Mammary epithelial cell (primary cell): ENCODE measurements at regions not wholly inside any gene's neighbourhood (a gene's known extent, or its start where the extent isn't known, plus 50 kb on each side); places are given as distances from the start of the nearest gene placed in this dataset.

Experiments
- CTCF ChIP-seq, 2 donors: IDR thresholded peaks in 1 of 2; conservative IDR thresholded peaks in 1 of 2; 2 replicates each; pipeline ENCODE4 v1.5.1; 2011 to 2012; ENCODE audit warnings: inconsistent platforms in 2 of 2, low read length in 2 of 2, mild to moderate bottlenecking in 2 of 2, control low read depth in 1 of 2, low read depth in 1 of 2; ENCODE audit not compliant: insufficient read depth in 1 of 2; ENCODE audit errors: extremely low read depth in 1 of 2
- EZH2 ChIP-seq: IDR thresholded peaks from 2 replicates; pipeline ENCODE4 v1.6.1; 2012; ENCODE audit warnings: low read length, inconsistent platforms, borderline replicate concordance

DNA sequence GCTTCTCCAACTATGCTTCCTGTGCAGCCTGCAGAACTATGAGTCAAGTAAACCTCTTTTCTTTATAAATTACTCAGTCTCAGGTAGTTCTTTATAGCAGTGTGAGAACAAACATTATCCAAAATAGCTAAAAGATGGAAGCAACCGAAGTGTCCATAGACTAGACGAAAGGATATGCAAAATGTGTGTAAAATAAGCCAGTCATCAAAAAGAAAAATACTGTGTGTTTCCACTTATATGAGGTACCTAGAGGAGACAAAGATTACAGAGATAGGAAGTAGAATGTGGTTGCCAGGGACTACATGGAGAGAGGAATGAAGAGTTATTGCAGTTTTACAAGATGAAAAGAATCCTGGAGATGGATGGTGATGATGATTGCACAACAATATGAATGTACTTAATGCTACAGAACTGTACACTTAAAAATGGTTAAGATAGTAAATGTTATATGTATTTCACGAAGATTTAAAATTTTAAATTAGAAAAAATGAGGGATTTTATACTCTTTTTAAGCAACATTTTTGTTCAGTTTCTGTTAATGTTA, 99.3 kb upstream of the FN1 start:
- TF ChIP-seq CTCF (conservative IDR thresholded peaks at IDR 0.05 in 1 of 2, IDR thresholded peaks at IDR 0.05 in 1 of 2; ENCODE audit: extremely low read depth in 1 of 2, insufficient read depth in 1 of 2, low read depth in 1 of 2, low read length in 2 of 2) (no peak), EZH2 (no peak)
